ENCODE measurements at regions not wholly inside any gene's neighbourhood (a gene's known extent, or its start where the extent isn't known, plus 50 kb on each side); places are given as distances from the start of the nearest gene placed in this dataset.

- TF ChIP-seq CTCF (IDR thresholded peaks at IDR 0.05; ENCODE audit: insufficient read depth, low read depth, low read length), result no peak
- H3K4me3 ChIP-seq (ENCODE audit: low read depth, low read length), result no peak overlapping the region
- DNase-seq (ENCODE audit: low read depth), result no peak
Observed at GRCh38 chr6:40222354-40222753, 288.1 kb upstream of the MOCS1 start.

GRCh38 chr6:40219799-40220198 is 285.5 kb upstream of the MOCS1 start:
- DNase-seq (ENCODE audit: low read depth), result no peak
- no peak for TF ChIP-seq CTCF (IDR thresholded peaks at IDR 0.05; ENCODE audit: insufficient read depth, low read depth, low read length)

GRCh38 chr6:40210628-40211056 is 276.4 kb upstream of the MOCS1 start:
- DNase-seq (ENCODE audit: low read depth), result no peak
- TF ChIP-seq CTCF (IDR thresholded peaks at IDR 0.05; ENCODE audit: insufficient read depth, low read depth, low read length), result no peak
- H3K4me3 ChIP-seq (ENCODE audit: low read depth, low read length), result no peak overlapping the region

More at GRCh38 chr6:40219799-40220198, 285.5 kb upstream of the MOCS1 start:
- no peak overlapping the region for H3K4me3 ChIP-seq (ENCODE audit: low read depth, low read length)

GRCh38 chr6:40205801-40206200 is 271.5 kb upstream of the MOCS1 start:
- H3K4me3 ChIP-seq (ENCODE audit: low read depth, low read length), result no peak overlapping the region
- no peak for TF ChIP-seq CTCF (IDR thresholded peaks at IDR 0.05; ENCODE audit: insufficient read depth, low read depth, low read length)
- no peak for DNase-seq (ENCODE audit: low read depth)

- DNase-seq (ENCODE audit: low read depth), result no peak
- TF ChIP-seq CTCF (IDR thresholded peaks at IDR 0.05; ENCODE audit: insufficient read depth, low read depth, low read length), result no peak
- H3K4me3 ChIP-seq (ENCODE audit: low read depth, low read length), result no peak overlapping the region
Observed at GRCh38 chr6:40205004-40205403, 270.7 kb upstream of the MOCS1 start.

GRCh38 chr6:40197371-40197770 is 263.1 kb upstream of the MOCS1 start:
- H3K4me3 ChIP-seq (ENCODE audit: low read depth, low read length), result no peak overlapping the region
- no peak for DNase-seq (ENCODE audit: low read depth)
- TF ChIP-seq CTCF (IDR thresholded peaks at IDR 0.05; ENCODE audit: insufficient read depth, low read depth, low read length), result no peak

- no peak for DNase-seq (ENCODE audit: low read depth)
- no peak overlapping the region for H3K4me3 ChIP-seq (ENCODE audit: low read depth, low read length)
- no peak for TF ChIP-seq CTCF (IDR thresholded peaks at IDR 0.05; ENCODE audit: insufficient read depth, low read depth, low read length)
Observed at GRCh38 chr6:40196135-40196518, 261.9 kb upstream of the MOCS1 start.
